ENCODE measurements at regions not wholly inside any gene's neighbourhood (a gene's known extent, or its start where the extent isn't known, plus 50 kb on each side); places are given as distances from the start of the nearest gene placed in this dataset.
"Not testable (repeated sequence)": the region's sequence is repeated elsewhere in the genome, so short reads cannot be mapped to it uniquely, and the experiment has no call there.

DNA sequence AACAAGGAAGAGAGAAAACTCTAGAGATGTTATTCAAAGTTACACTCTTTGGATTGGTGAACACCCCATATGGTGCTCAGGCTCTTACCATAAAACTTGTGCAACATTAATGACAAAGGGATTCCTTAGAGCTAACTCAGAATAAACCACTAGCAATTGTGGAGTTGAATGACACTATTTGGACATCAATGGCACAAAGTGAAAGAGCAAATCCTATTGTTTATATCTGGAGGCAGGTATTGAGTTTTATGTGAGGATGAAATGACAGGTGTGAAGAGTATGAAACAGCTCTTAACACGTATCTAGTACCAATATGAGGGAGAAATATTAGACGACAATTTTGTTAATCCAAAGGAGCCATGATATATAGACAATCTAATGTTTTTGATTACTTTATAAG, 584.9 kb upstream of the PBX1 start:
- TF ChIP-seq, protein P1, sequence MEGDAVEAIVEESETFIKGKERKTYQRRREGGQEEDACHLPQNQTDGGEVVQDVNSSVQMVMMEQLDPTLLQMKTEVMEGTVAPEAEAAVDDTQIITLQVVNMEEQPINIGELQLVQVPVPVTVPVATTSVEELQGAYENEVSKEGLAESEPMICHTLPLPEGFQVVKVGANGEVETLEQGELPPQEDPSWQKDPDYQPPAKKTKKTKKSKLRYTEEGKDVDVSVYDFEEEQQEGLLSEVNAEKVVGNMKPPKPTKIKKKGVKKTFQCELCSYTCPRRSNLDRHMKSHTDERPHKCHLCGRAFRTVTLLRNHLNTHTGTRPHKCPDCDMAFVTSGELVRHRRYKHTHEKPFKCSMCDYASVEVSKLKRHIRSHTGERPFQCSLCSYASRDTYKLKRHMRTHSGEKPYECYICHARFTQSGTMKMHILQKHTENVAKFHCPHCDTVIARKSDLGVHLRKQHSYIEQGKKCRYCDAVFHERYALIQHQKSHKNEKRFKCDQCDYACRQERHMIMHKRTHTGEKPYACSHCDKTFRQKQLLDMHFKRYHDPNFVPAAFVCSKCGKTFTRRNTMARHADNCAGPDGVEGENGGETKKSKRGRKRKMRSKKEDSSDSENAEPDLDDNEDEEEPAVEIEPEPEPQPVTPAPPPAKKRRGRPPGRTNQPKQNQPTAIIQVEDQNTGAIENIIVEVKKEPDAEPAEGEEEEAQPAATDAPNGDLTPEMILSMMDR (IDR thresholded peaks at IDR 0.05; ENCODE audit: extremely low read depth, missing control alignments): no peak

GRCh38 chr1:163980394-163980793, 578.6 kb upstream of the PBX1 start:
- TF ChIP-seq, protein P1 (IDR thresholded peaks at IDR 0.05; ENCODE audit: extremely low read depth, missing control alignments): no peak
- DNase-seq (ENCODE audit: low spot score): no peak

More for the DNA sequence above, 584.9 kb upstream of the PBX1 start:
- DNase-seq (ENCODE audit: low spot score): no peak

DNA sequence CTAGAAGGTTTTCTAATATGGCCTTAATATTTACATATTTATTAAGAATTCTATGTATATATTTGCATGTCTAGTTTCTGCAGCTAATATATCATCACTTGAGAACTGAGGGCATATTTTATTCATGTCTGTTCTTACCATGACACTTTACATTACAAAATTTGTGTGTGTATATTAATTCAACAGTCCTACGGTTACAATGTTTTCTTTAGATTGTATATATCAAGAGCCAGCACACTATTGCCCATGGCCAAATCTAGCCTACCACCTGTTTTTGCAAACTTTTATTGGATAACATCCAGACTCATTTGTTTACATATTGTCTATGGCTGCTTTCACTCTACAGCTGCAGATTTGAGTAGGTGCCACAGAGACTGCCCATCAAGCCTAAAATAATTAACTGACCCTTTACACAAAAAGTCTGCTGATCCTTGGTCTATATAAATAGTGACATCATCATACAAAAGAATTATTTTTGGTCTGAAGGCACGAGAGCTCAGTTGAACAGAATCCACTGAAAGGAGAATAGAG, 577.4 kb upstream of the PBX1 start:
- DNase-seq (ENCODE audit: low spot score): no peak
- TF ChIP-seq, protein P1 (IDR thresholded peaks at IDR 0.05; ENCODE audit: extremely low read depth, missing control alignments): no peak

GRCh38 chr1:163983097-163983496, 575.9 kb upstream of the PBX1 start:
- TF ChIP-seq, protein P1 (IDR thresholded peaks at IDR 0.05; ENCODE audit: extremely low read depth, missing control alignments): no peak

DNA sequence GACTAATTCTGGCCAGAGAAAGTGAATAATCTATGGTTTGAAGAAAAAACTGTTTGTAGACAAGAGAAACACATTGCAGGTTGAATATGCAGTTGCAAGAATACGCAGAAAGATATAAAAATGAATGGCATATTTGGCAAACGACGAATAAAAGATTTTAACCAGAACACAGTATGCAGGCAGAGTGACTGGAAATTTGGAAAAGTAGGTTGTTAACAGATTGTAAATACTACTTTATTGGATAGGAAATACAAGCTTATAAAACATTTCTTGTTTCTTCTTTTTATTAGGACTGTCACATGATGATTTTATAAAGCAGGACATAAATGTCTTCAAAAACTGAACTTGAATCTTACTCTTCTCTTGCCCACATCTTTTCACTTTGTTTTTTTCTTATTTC, 573.3 kb upstream of the PBX1 start:
- TF ChIP-seq, protein P1 (IDR thresholded peaks at IDR 0.05; ENCODE audit: extremely low read depth, missing control alignments): no peak
- no peak for DNase-seq (ENCODE audit: low spot score)

More at GRCh38 chr1:163983097-163983496, 575.9 kb upstream of the PBX1 start:
- no peak for DNase-seq (ENCODE audit: low spot score)

GRCh38 chr1:163999131-163999530, 559.9 kb upstream of the PBX1 start:
- TF ChIP-seq, protein P1 (IDR thresholded peaks at IDR 0.05; ENCODE audit: extremely low read depth, missing control alignments): no peak
- DNase-seq (ENCODE audit: low spot score): no peak

- not testable (repeated sequence) for DNase-seq (ENCODE audit: low spot score)
Measured at GRCh38 chr1:164006186-164006585, 552.8 kb upstream of the PBX1 start.

DNA sequence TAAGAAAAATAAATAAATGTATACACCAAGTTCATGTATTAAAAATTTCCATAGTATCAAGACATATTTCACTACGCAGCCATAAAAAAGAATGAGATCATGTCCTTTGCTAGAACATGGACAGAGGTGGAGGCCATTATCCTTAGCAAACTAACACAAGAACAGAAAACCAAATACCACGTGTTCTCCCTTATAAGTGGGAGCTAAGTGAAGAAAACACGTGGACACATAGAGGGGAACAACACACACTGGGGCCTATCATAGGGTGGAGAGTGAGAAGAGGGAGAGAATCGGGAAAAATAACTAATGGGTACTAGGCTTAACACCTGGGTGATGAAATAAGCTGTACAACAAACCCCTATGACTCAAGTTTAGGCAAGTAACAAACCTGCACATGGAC, 552.4 kb upstream of the PBX1 start:
- TF ChIP-seq, protein P1 (IDR thresholded peaks at IDR 0.05; ENCODE audit: extremely low read depth, missing control alignments): no peak
- DNase-seq (ENCODE audit: low spot score): no peak

Measured in GM20000 (cell line).